AG10803 (cell line): ENCODE measurements at regions not wholly inside any gene's neighbourhood (a gene's known extent, or its start where the extent isn't known, plus 50 kb on each side); places are given as distances from the start of the nearest gene placed in this dataset.
"Not testable (repeated sequence)": the region's sequence is repeated elsewhere in the genome, so short reads cannot be mapped to it uniquely, and the experiment has no call there.

ENCODE experiments used
- DNase-seq: peaks from one replicate; pipeline ENCODE4 v3.0.0; 2010; ENCODE audit warnings: low read depth
- H3K4me3 ChIP-seq: 2 replicates; pipeline ENCODE4 v1.5.1; 2011; ENCODE audit warnings: mild to moderate bottlenecking, low read length, control low read depth
- TF ChIP-seq, protein P1 (sequence below): conservative IDR thresholded peaks from 2 replicates; pipeline ENCODE4 v1.5.1; 2011; ENCODE audit warnings: mild to moderate bottlenecking, low read length, control low read depth, inconsistent platforms

DNA sequence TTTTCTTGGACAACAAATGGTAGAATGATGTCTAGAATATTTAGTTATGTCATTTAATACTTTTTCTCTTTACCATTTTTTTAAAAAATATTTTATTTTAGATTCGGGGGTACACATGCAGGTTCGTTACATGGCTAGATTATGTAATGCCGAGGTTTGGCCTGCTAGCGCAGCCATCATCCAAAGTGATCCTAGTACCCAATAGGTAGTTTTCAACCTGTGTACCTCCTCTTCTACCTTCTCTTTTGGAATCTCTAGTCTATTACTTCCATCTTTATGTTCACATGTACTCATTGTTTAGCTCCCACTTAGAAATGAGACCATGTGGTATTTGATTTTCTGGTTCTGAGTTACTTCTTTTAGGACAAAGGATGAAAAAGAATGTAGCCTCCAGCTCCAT, 100.2 kb upstream of the TPTE start:
- DNase-seq, H3K4me3 ChIP-seq: not testable (repeated sequence)

DNA sequence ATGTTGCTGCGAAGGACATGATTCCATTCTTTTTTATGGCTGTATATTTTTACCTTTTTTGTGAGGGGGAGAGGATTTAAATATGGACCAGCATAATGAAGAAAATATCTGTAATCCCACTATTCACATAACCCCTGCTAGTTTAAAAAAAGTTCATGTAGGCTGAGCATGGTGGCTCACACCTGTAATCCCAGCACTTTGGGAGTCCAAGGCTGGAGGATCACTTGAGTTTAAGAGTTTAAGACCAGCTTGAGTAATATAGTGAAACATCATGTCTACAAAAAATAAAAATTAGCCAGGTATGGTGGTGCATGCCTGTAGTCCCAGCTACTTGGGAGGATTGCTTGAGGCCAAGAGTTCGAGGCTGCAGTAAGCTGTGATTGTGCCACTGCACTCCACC, 99.8 kb upstream of the TPTE start:
- DNase-seq, H3K4me3 ChIP-seq: not testable (repeated sequence)

DNA sequence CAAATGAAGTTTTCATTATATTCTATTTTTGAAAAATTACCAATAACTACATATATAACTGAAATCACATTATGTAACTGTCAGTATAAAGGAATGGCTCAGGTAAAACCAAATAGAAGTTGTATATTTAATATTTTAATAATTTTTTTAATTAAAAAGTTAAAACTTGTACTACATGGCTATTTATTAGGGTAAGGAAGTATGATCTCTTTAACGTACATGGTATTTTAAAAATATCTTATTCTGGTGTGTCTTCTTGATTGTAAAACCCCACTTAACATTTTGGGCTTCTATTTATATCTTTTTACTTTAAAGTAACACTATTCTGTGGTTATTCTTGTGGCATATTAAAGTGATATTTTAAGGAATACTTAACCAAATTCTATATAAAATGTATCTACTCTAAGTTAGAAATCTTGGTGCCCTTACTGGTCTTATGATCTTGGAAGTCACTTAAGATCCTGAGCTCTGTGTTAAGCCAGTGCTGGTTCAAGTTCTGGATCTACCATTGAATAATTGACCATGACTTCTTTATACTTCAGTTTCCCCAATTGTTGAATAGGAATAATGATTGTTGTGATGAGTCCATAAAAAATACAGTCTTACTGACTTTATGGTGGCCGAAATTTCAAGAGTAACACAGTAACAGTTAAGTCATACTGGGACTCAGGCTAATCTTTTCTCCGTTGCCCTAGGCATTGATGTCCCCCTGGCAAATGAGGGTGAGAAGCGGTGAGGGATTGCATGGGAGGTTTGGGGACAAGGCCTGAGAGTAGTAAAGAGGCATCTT, 97.1 kb upstream of the TPTE start:
- H3K4me3 ChIP-seq, DNase-seq: not testable (repeated sequence)

DNA sequence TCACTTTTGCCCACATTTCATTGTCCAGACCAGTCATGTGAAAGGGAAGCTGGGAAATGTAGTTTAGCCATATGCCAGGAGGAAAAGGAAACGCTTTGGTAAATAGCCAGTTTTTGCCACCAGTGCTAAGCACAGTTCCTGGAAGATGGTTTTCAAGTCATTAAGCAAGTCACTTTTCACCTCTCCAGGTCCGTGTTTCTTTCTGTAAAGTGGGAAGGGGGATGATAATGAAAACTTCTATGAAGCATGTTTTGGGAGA, 96.6 kb upstream of the TPTE start:
- DNase-seq, H3K4me3 ChIP-seq: not testable (repeated sequence)

DNA sequence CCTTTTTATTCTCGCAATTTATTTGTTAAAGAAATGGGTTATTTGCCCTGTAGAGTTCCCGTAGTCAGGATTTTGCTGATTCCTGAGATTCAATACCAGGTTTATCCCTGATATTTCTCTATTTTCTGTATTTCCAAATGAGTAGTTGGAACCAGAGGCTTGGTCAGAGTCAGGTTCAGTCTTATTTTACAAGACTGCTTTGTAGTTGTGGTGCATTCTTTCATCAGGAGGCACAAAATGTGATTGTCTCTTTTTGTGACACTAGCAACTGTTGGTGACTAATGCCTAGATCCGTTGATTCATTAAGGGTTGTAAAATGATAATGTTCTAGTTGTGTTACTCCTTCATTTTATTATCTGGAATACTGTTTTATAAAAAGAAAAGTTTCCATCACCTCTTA, 95.5 kb upstream of the TPTE start:
- no peak overlapping the region for H3K4me3 ChIP-seq
- TF ChIP-seq, protein P1, sequence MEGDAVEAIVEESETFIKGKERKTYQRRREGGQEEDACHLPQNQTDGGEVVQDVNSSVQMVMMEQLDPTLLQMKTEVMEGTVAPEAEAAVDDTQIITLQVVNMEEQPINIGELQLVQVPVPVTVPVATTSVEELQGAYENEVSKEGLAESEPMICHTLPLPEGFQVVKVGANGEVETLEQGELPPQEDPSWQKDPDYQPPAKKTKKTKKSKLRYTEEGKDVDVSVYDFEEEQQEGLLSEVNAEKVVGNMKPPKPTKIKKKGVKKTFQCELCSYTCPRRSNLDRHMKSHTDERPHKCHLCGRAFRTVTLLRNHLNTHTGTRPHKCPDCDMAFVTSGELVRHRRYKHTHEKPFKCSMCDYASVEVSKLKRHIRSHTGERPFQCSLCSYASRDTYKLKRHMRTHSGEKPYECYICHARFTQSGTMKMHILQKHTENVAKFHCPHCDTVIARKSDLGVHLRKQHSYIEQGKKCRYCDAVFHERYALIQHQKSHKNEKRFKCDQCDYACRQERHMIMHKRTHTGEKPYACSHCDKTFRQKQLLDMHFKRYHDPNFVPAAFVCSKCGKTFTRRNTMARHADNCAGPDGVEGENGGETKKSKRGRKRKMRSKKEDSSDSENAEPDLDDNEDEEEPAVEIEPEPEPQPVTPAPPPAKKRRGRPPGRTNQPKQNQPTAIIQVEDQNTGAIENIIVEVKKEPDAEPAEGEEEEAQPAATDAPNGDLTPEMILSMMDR = no peak
- DNase-seq = no peak

DNA sequence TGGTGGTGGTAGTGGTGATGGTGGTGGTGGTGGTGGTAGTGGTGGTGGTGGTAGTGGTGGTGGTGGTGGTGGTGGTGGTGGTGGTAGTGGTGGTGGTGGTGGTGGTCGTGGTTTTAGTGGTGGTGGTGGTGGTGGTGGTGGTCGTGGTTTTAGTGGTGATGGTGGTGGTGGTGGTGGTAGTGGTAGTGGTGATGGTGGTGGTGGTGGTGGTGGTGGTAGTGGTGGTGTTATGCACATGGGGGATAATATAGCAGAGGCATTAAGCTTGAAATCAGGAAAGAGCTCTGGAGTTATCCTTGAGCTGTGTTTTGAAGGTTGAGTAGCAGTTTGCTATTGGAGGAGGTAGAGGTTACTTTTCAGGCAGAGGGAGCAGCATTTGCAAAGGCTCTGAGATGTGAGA, 94.6 kb upstream of the TPTE start:
- not testable (repeated sequence) for DNase-seq, H3K4me3 ChIP-seq

DNA sequence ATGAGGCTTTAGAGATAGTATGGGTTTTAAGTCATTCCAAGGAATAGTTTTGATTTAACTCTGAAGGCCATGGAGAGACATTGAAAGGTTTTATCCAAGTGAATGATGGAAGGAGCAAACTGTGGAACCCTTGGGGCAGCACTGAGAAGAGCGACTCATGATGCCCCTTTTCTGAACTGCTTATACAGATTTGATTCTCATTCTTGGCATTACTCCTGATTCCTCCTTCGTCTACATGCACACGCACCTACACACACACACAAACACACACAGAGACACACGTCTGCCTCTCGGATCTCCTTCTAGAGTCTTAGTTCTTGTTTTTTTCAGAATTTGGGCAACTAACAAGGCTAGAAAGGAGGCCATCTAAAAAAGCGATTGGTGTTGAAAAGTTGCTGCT, 94.1 kb upstream of the TPTE start:
- DNase-seq, H3K4me3 ChIP-seq: not testable (repeated sequence)

DNA sequence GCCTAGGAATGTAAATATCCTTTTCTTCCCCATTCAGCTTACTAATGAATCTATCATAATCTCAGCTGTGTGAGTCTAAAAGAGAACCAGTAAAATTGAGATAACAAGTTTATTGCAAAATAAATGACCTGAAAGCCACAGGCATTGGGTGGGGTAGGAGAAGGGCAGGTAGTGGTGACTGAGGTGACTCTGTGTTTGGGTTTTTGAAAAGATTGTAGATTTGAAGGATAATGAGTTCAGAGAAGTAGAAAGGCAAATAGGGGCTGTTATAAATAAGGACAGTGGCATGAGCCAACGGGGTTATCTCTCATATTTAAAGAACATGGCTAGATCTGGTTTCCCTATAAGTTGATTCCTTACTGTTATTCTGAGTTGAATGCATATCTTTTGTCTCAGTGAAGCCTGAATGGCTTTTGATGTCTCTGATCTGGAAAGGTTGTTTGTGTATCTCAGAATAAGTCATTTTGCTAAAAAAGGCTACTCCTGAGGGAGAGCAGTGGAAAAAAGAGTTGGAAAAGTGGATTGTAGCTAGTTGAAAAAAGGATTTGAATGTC, 92.3 kb upstream of the TPTE start:
- DNase-seq, H3K4me3 ChIP-seq: not testable (repeated sequence)

DNA sequence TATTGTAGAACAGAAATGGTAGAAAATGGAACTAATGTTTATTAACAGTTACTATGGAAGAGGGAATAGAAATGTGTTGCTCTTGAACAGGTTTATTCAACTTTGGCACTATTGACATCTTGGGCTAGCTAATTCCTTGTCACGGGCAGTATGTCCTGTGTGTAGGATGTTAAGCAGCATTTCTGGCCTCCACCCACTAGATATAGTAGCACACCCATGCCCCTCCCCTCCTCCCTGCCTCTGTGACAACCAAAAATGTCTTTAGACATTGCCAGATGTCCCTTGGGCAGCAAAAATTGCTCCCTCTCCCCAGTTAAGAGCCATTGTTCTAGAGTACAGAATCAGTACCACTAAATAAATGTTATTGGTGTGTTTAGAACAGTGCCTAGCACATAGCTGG, 91.4 kb upstream of the TPTE start:
- DNase-seq = no peak

DNA sequence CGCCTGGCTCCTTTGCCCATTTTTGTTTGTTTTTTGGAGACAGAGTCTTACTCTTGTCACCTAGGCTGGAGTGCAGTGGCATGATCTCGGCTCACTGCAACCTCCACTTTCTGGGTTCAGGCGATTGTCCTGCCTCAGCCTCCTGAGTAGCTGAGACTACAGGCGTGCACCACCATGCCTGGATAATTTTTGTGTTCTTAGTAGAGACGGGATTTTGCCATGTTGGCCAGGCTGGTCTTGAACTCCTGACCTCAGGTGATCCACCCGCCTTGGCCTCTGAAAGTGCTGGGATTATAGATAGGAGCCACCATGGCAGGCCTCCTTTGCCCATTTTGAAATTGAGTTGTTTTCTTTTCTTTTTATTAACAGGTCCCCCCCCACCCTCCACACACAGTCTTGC, 89.4 kb upstream of the TPTE start:
- H3K4me3 ChIP-seq, DNase-seq: not testable (repeated sequence)

More for the DNA sequence above, 91.4 kb upstream of the TPTE start:
- no peak overlapping the region for H3K4me3 ChIP-seq
- TF ChIP-seq, protein P1 = no peak

DNA sequence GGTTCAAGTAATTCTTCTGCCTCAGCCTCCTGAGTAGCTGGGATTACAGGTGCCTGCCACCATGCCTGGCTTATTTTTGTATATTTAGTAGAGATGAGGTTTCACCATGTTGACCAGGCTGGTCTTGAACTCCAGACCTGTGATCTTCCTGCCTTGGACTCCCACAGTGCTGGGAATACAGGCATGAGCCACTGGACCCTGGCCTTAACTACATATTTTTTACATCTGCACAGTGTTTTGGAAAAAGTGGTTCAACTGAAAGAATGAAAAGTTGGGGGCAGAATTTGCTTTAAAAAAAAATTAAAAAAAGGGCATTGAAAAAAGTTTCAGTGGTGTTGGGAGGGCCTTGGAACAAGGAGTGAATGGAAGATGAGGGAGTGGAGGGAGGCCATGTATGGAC, 88.9 kb upstream of the TPTE start:
- DNase-seq, H3K4me3 ChIP-seq: not testable (repeated sequence)

DNA sequence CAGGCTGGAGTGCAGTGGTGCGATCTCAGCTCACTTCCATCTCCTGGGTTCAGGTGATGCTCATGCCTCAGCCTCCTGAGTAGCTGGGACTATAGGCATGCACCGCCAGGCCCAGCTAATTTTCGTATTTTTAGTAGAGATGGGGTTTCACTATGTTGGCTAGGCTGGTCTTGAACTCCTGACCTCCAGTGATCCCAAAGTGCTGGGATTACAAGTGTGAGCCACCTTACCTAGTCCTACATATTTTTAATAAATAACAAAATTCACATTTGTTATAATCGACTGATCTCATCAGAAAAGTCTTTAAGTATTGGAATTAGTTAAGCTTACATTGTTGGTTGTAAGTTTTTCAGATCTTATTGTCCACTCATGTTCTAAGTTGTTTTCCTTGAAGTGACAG, 83.4 kb upstream of the TPTE start:
- DNase-seq, H3K4me3 ChIP-seq: not testable (repeated sequence)

DNA sequence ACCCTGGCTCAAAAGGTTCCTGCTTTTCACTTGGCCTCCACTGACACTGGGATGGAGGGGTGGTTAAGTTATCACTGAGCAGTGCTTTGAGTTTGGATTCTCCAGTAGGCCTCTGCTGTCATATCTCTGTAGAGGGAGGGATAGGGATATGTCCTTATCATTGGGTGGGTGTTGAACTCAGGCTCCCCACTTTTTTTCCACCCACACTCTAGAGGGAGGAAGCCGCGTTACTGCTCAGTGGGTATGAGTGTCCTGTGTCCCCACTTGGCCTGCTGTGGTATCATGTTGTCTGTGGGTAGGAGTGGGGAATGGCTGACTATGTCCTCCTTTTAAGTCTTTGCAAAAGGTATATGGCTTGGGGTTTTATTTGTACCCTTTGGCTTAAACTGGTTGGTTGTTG, 80.7 kb upstream of the TPTE start:
- not testable (repeated sequence) for DNase-seq

DNA sequence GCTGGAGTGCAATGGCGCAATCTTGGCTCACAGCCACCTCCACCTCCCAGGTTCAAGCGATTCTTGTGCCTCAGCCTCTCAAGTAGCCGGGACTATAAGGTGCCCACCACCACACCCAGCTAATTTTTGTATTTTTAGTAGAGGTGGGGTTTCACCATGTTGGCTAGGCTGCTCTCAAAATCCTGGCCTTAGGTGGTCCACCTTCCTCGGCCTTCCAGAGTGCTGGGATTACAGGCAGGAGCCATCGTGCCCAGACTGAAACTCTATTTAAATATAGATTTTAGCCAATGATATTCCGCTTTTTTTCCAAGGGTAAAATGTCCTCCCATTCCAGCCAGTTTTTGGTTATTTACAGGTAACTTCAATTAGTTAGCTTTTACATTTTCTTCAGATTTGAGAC, 79.4 kb upstream of the TPTE start:
- not testable (repeated sequence) for H3K4me3 ChIP-seq, DNase-seq

More for the DNA sequence above, 80.7 kb upstream of the TPTE start:
- H3K4me3 ChIP-seq = not testable (repeated sequence)

DNA sequence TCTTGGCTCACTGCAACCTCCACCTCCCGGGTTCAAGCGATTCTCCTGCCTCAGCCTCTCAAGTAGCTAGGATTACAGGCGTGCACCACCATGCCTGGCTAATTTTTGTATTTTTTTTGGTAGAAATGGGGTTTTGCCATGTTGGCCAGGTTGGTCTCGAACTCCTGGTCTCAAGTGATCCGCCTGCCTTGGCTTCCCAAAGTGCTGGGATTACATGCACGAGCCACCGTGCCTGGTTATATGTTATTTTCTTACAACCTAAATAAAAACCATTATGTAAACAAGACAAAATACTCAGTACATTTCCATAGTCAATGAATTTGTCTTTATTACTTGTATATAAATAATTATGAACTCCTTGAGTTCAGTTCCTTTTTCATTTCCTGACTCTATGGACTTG, 75.7 kb upstream of the TPTE start:
- DNase-seq, H3K4me3 ChIP-seq: not testable (repeated sequence)

DNA sequence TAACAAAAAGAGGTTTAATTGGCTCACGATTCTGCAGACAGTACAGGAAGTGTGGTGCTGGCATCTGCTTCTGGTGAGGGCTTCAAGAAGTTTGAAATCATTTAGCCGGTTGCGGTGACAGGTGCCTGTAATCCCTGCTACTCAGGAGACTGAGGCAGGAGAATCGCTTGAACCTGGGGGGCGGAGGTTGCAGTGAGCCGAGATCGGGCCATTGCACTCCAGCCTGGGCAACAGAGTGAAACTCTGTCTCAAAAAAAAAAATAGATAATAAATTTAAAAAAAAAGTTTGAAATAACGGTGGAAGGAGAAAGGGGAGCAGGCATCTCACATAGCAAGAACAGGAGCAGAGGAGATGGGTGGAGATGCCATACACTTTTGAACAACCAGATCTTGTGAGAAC, 71.9 kb upstream of the TPTE start:
- not testable (repeated sequence) for DNase-seq, H3K4me3 ChIP-seq

DNA sequence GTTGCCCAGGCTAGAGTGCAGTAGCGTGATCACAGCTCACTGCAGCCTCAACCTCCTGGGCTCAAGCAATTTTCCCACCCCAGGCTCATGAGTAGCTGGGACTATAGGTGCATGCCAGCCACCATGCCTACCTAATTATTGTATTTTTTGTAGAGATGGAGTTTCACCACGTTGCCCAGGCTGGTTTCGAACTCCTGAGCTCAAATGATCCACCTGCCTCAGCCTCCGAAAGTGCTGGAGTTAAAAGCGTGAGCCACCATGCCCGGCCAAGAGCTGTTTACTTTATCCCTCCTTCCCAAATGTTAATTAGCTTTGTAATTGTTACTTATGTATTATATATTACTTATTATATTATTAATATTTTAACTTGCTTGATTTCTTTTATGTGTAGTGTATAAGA, 70.1 kb upstream of the TPTE start:
- not testable (repeated sequence) for DNase-seq

DNA sequence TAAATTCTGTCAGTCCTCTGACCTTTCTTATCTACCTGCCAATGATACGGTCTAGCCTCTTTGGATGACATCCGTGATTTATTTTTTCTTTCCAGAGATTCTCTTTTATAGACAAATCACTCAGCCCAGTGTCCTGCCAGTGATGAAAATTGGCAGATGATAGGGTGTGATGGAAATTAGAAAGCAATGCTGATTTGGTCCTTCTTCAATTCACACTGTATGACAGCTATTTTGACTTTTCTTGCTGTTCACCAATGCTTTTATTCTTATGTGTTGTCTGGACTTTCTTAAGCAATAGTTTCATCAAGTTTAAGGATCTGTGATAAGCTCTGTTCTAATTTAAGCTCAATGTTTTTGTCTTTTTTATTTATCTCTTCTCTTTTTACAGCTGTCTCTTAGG, 63.6 kb upstream of the TPTE start:
- not testable (repeated sequence) for DNase-seq, H3K4me3 ChIP-seq

More for the DNA sequence above, 70.1 kb upstream of the TPTE start:
- H3K4me3 ChIP-seq = not testable (repeated sequence)
